Immature natural killer cell (primary cell): ENCODE measurements at regions not wholly inside any gene's neighbourhood (a gene's known extent, or its start where the extent isn't known, plus 50 kb on each side); places are given as distances from the start of the nearest gene placed in this dataset.

Source experiments
- DNase-seq, 3 donors: peaks; one replicate each; pipeline ENCODE4 v3.0.0; 2022; ENCODE audit warnings: mixed read lengths in 1 of 3
- H3K27ac Mint-ChIP-seq, 6 donors: one replicate each; pipeline ENCODE4 v1.8.0; 2020; ENCODE audit warnings: mixed read lengths in 6 of 6, mild to moderate bottlenecking in 5 of 6, inconsistent platforms in 4 of 6, moderate library complexity in 3 of 6
- H3K27me3 Mint-ChIP-seq, 3 donors: one replicate each; pipeline ENCODE4 v1.8.0; 2020 to 2021; ENCODE audit warnings: low read depth in 3 of 3, mild to moderate bottlenecking in 3 of 3, mixed read lengths in 3 of 3, moderate library complexity in 3 of 3, inconsistent platforms in 1 of 3
- H3K36me3 Mint-ChIP-seq, 3 donors: one replicate each; pipeline ENCODE4 v1.8.0; 2020; ENCODE audit warnings: mixed read lengths in 3 of 3, inconsistent platforms in 2 of 3, mild to moderate bottlenecking in 2 of 3
- H3K4me1 Mint-ChIP-seq, 2 donors: one replicate each; pipeline ENCODE4 v1.8.0; 2020; ENCODE audit warnings: inconsistent platforms in 2 of 2, mild to moderate bottlenecking in 2 of 2, mixed read lengths in 2 of 2, moderate library complexity in 1 of 2
- H3K4me3 Mint-ChIP-seq, 5 donors: one replicate each; pipeline ENCODE4 v1.8.0; 2020; ENCODE audit warnings: mild to moderate bottlenecking in 5 of 5, mixed read lengths in 5 of 5, inconsistent platforms in 3 of 5, moderate library complexity in 3 of 5
- H3K9me3 Mint-ChIP-seq, 6 donors: one replicate each; pipeline ENCODE4 v1.8.0; 2020; ENCODE audit warnings: mild to moderate bottlenecking in 6 of 6, mixed read lengths in 6 of 6, inconsistent platforms in 4 of 6, moderate library complexity in 3 of 6

DNA sequence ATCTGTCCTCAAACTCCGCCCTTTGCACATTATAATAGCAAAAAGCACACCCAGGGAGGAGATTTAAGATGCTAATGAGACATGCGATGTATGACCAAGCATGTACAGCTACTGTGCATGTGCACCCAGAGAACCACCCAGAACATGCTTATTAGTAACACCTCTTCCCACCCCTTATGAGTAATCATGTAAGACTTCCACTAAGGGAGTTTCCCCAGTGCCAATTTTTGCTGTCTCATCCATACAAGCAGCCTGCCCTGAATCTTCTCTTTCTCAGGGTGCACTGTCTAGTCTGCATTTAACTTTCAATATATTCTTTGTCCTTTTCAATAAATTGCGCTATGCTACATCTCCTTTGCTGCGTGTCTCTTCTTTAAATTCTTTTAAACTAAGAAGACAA, 830.0 kb upstream of the NOVA1 start:
- Mint-ChIP-seq H3K9me3 (peaks cover 0 to 40% (median 11%) of the 10 kb centered on the region in 6 donors), H3K27me3 (peaks cover 0 to 2% (median 2%) of the 10 kb centered on the region in 3 donors), H3K27ac (no peak overlapping the region), H3K4me3 (no peak overlapping the region), H3K4me1 (no peaks in the 10 kb centered on the region), H3K36me3 (no peaks in the 10 kb centered on the region)
- no peak for DNase-seq

DNA sequence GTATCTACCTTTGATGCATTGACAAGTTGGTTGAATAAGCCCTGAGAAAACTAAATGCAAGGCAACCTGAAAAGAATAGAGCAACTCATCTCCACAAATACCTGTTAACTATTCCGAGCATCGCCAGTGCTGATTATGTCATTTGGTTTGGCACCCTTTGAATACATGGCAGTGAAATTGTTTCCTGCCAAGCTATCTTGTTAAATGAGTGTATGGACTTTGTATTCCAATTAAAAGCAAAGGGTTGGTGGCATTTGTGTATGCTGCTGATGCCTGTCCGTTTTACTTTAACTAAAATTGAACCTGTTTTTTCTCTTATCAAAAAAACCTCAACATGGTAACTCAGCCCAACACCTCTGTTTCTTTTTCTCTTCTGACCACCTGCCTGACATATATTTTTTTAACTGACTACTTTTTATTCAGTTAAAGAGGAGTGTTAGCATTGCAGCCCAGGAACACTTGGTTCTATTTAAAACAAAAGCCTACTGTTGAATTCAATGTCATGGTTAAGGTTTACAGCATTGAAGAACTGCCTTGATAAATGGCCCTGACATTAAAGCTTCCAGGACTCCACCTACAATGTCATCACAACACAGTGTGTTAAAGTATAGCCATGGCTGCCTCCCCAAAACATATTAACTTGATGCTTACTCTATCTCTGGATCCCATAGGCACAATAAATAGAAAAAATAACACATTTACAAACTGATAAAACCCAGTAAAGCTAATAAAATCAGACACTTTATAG, 838.3 kb upstream of the NOVA1 start:
- Mint-ChIP-seq H3K4me1 (no peaks in the 10 kb centered on the region), H3K27me3 (peaks cover 0 to 1% (median 0%) of the 10 kb centered on the region in 3 donors), H3K27ac (no peak overlapping the region), H3K36me3 (no peaks in the 10 kb centered on the region), H3K9me3 (peaks cover 0 to 40% (median 8%) of the 10 kb centered on the region in 6 donors), H3K4me3 (no peak overlapping the region)
- DNase-seq = no peak

DNA sequence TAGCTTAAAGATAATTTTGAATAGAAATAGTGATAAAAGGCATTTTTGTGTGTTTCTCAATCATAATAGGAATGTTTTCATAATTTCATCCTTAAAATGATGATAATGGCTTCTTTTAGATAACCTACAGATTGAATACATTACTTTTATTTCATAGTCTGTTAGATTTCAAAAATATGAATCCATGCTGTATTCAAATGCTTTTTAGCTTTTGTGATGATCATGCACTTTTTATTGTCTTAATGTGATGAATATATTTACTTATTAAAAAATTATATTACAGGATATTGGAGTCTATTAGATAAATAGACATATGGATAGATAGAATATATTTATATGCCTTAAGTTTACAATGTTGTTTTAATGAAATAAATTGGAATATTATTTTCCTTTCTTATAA, 886.8 kb upstream of the NOVA1 start:
- Mint-ChIP-seq H3K36me3 (no peaks in the 10 kb centered on the region), H3K9me3 (peaks cover 3 to 31% (median 12%) of the 10 kb centered on the region in 6 donors), H3K27ac (no peak overlapping the region), H3K4me3 (no peak overlapping the region), H3K27me3 (peaks cover 0 to 2% (median 2%) of the 10 kb centered on the region in 3 donors), H3K4me1 (no peaks in the 10 kb centered on the region)
- DNase-seq = no peak

DNA sequence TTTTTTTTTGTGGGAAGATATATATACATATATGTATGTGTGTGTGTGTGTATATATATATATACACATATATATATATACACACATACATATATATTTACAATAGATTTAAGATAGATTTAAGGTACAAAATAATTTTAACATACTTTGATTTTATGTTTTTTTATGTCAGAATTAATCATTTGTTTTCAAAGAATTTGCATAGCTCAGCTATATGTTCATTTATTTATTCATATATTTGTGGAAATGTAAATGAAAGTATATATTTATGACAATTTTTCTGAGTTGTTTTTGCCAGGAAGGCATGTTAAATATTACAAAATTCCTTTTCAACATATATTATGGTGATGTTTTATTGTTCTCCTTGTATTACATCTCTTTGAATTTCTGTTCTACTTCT, 887.4 kb upstream of the NOVA1 start:
- no peak overlapping the region for H3K4me3 Mint-ChIP-seq
- no peaks in the 10 kb centered on the region for H3K4me1 Mint-ChIP-seq
- H3K36me3 Mint-ChIP-seq = no peaks in the 10 kb centered on the region
- DNase-seq = no peak
- H3K27me3 Mint-ChIP-seq = peaks cover 0 to 2% (median 2%) of the 10 kb centered on the region in 3 donors
- peaks cover 3 to 31% (median 13%) of the 10 kb centered on the region in 6 donors for H3K9me3 Mint-ChIP-seq
- no peak overlapping the region for H3K27ac Mint-ChIP-seq

DNA sequence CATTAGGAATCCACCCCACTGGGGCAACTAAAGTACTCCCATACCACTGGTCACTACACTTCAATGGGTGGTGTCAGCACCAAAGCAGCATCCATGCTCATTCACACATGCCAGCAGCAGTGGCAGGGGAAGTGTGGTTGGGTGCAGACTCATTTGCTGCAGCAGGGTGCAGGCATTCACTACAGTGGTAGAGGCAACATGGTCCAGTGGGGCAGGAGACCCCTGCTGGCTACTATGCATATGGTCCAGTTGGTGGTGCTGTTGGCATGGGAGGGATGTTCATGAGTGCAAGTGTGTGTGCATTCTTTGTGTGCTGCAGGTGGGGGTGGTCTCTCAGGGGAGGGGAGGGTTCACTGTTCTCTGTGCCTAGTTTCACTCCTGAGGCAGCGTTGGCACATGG, 908.4 kb upstream of the NOVA1 start:
- no peak overlapping the region for H3K4me3 Mint-ChIP-seq
- no peak overlapping the region for H3K27ac Mint-ChIP-seq
- no peaks in the 10 kb centered on the region for H3K4me1 Mint-ChIP-seq
- peaks cover 28 to 64% (median 42%) of the 10 kb centered on the region in 6 donors for H3K9me3 Mint-ChIP-seq
- H3K36me3 Mint-ChIP-seq = no peaks in the 10 kb centered on the region
- DNase-seq = no peak
- peaks cover 0 to 3% (median 0%) of the 10 kb centered on the region in 3 donors for H3K27me3 Mint-ChIP-seq

DNA sequence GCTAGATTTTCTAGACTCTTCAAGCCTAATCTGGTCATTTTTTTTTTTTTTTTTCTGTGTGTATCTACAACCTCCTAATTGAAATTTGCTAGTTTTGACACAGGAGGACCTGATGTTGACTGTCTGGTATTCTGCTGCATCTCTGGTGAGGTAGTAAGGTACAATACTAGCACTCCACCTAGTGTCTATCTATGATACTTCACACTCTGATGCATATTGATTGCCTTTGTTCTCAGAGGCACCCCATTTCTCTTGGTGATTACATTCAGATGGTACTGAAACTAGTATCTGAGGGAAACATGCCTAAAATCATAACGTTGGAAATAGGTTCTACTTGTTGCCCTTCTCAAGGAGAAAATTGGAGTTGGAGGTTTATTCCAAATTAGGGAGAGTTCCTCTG, 930.5 kb upstream of the NOVA1 start:
- Mint-ChIP-seq H3K4me3 (no peak overlapping the region), H3K9me3 (peaks cover 7 to 53% (median 17%) of the 10 kb centered on the region in 6 donors), H3K4me1 (no peaks in the 10 kb centered on the region), H3K27me3 (peaks cover 0 to 2% (median 0%) of the 10 kb centered on the region in 3 donors), H3K36me3 (no peaks in the 10 kb centered on the region), H3K27ac (no peak overlapping the region)
- DNase-seq = no peak

DNA sequence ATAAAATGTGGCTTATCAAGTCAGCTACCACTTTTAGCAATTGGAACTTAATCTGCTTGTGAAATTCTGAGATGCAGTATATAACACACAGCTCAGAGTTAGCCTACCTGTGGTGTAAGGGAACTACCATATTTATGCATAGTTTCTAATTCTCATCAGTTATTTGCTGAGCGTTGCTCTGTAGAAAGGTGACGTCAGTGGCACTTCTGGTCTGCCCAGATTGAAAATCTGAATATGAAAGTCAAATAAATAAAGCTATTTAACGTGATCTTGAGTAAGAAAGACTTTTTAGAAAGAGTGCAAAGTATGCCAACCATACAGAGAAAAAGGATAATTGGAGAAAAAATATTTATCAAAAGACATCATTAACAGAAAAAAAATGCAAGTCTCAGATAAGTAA, 938.9 kb upstream of the NOVA1 start:
- Mint-ChIP-seq H3K36me3 (no peaks in the 10 kb centered on the region), H3K9me3 (peaks cover 10 to 49% (median 18%) of the 10 kb centered on the region in 6 donors), H3K4me3 (no peak overlapping the region), H3K27ac (no peak overlapping the region), H3K4me1 (no peaks in the 10 kb centered on the region), H3K27me3 (no peaks in the 10 kb centered on the region)
- no peak for DNase-seq

DNA sequence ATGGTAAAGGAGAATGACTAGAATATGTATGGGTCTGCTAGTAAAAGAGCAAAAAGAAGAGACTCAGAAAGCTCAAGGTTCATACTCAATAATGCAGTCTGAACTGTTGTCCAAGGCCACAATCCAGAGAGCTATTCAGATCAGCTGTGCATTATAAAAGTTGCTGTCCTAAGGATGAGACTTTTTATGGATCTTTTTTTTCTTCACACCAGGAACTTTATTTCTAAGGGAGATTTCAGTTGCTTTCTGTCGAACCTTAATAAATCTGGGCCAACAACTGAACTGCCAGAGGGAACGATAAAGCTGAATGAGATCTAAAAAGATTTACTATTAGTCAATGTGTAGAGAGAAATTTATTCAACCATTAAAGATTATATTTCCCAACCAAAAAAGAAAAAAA, 948.3 kb upstream of the NOVA1 start:
- no peak overlapping the region for H3K4me3 Mint-ChIP-seq
- peaks cover 6 to 32% (median 13%) of the 10 kb centered on the region in 6 donors for H3K9me3 Mint-ChIP-seq
- H3K4me1 Mint-ChIP-seq = no peaks in the 10 kb centered on the region
- no peaks in the 10 kb centered on the region for H3K36me3 Mint-ChIP-seq
- no peak overlapping the region for H3K27ac Mint-ChIP-seq
- DNase-seq = no peak
- no peaks in the 10 kb centered on the region for H3K27me3 Mint-ChIP-seq

DNA sequence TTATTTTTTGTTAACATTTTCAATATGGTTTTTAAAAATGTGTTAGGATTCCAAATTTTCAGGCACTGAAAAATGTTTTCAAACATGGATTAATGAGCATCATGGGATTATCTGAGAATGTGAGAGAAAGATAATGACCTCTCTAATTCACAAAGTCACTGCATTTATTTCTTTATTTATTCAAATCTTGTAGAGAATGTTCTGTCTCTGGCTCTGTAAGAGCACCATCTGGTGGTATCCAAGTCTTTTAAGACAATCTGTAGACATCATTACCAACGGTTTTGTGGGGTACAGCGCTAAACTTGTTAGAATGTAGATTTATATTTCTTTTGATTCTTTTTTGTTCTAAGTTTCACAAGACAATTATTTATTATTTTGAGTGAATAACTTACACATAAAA, 956.0 kb upstream of the NOVA1 start:
- H3K9me3 Mint-ChIP-seq = peaks cover 4 to 19% (median 14%) of the 10 kb centered on the region in 6 donors
- peaks cover 0 to 1% (median 0%) of the 10 kb centered on the region in 3 donors for H3K27me3 Mint-ChIP-seq
- H3K36me3 Mint-ChIP-seq = no peaks in the 10 kb centered on the region
- H3K4me1 Mint-ChIP-seq = no peaks in the 10 kb centered on the region
- DNase-seq = no peak
- H3K27ac Mint-ChIP-seq = no peak overlapping the region
- H3K4me3 Mint-ChIP-seq = no peak overlapping the region

DNA sequence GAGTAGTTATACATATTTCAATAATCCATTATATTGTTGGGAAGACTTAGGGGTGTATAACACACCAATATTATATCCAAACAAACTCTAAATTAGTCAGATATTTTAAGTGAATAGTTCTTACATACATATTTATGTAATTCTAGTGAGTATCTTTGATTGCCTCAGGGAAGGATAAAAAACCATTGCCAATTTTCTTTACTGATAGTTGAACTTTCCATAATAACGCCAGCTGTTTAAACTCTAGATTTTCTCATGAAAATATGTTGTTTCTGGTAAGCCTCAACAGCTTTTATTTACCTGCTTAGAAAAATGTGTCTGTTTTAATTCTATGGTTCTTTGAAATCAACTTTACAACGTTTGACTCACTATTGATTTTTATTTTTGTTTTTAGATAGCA, 959.6 kb upstream of the NOVA1 start:
- Mint-ChIP-seq H3K36me3 (no peaks in the 10 kb centered on the region), H3K27ac (no peak overlapping the region), H3K27me3 (peaks cover 0 to 1% (median 0%) of the 10 kb centered on the region in 3 donors), H3K4me3 (no peak overlapping the region), H3K9me3 (peaks cover 6 to 18% (median 11%) of the 10 kb centered on the region in 6 donors), H3K4me1 (no peaks in the 10 kb centered on the region)
- no peak for DNase-seq

DNA sequence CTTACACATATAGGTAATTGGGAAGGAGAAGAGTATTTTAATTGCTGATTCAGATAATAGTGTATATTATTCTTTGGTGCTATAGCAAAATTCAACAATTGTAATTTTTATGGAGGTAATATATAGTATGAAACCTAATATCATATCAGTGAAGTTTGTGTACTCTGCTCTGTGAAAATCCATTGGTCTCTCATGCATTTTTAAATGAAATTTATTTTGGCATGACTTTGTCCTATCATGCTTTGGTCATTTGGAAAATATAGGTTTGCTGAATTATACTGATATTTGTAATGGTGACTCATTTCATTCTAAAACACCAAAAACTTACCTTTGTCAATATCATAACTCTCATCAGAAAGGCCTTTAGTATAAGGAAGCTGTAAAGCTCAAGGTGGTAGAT, 962.0 kb upstream of the NOVA1 start:
- peaks cover 9 to 26% (median 15%) of the 10 kb centered on the region in 6 donors for H3K9me3 Mint-ChIP-seq
- no peaks in the 10 kb centered on the region for H3K4me1 Mint-ChIP-seq
- H3K27me3 Mint-ChIP-seq = peaks cover 0 to 1% (median 0%) of the 10 kb centered on the region in 3 donors
- H3K36me3 Mint-ChIP-seq = no peaks in the 10 kb centered on the region
- DNase-seq = no peak
- no peak overlapping the region for H3K27ac Mint-ChIP-seq
- H3K4me3 Mint-ChIP-seq = no peak overlapping the region

DNA sequence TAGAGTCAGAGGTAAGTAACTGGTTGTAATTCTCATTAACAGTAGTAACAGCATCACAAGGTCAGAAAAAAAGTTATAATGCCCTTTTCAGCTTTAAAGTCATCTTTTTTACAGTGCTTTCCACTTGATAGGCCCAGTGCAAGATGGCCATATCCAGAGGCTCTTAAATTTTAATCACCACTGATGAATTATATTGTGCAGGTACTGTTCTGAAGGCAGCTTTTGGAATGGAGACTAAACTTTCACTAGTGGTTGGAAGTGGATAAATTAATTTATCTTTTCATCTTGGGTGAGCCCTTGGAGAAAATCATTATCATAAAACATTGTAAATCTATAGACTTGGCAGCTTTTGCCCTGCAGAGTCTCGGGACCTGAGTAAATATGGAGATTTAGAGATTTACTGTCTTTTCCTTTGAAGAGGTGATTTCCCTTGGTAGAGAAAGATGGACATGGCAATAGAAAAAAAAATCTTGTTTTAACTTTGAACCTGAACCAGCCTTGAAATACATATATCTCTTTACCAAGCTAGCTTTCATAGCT, 969.1 kb upstream of the NOVA1 start:
- no peak overlapping the region for H3K27ac Mint-ChIP-seq
- peaks cover 0 to 2% (median 0%) of the 10 kb centered on the region in 3 donors for H3K27me3 Mint-ChIP-seq
- peaks cover 6 to 32% (median 20%) of the 10 kb centered on the region in 6 donors for H3K9me3 Mint-ChIP-seq
- no peaks in the 10 kb centered on the region for H3K36me3 Mint-ChIP-seq
- no peak for DNase-seq
- no peaks in the 10 kb centered on the region for H3K4me1 Mint-ChIP-seq
- H3K4me3 Mint-ChIP-seq = no peak overlapping the region

DNA sequence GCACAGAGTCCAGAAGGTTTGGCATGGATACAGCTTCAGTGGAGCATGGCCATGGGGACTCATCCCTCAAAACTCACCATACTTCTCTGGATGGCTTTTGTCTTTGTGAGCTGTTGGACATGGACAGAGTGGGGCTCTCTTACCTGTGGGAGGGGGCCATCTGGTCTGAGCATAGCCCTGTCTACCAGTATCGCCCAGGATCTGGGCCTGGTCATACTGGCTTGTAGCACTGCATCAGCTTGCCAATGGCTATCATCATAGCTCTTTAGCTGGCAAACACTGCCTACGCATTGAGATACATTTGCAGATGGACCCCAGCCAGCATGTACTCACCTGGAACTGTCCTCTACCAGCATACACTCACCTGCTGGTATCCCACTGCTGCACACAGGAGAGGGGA, 975.2 kb upstream of the NOVA1 start:
- peaks cover 0 to 2% (median 2%) of the 10 kb centered on the region in 3 donors for H3K27me3 Mint-ChIP-seq
- H3K36me3 Mint-ChIP-seq = peaks cover 0 to 4% (median 0%) of the 10 kb centered on the region in 3 donors
- no peak for DNase-seq
- no peak overlapping the region for H3K4me3 Mint-ChIP-seq
- H3K4me1 Mint-ChIP-seq = no peaks in the 10 kb centered on the region
- peaks cover 13 to 54% (median 32%) of the 10 kb centered on the region in 6 donors for H3K9me3 Mint-ChIP-seq
- no peak overlapping the region for H3K27ac Mint-ChIP-seq

DNA sequence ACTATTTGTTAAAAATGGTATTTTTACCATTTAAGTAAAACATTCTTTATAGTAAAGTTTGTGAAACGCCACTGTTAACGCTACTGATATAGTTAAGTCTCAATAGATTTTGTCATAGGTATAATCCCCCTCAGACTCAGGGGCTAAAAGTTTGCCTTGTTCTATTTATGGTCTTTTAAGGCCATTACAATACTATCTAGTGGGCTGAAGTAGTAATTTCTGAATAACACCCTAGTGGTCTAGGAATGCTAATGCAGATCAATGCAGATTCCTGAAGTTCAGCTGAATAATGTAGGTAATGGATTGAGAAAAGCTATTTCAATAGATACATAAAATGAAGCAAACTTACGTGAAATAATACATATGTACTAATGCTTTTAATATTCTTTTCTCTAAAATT, 989.3 kb upstream of the NOVA1 start:
- no peak overlapping the region for H3K27ac Mint-ChIP-seq
- H3K9me3 Mint-ChIP-seq = peaks cover 4 to 46% (median 18%) of the 10 kb centered on the region in 6 donors
- no peaks in the 10 kb centered on the region for H3K36me3 Mint-ChIP-seq
- peaks cover 0 to 2% (median 1%) of the 10 kb centered on the region in 3 donors for H3K27me3 Mint-ChIP-seq
- H3K4me3 Mint-ChIP-seq = no peak overlapping the region
- no peaks in the 10 kb centered on the region for H3K4me1 Mint-ChIP-seq
- no peak for DNase-seq
